ENCODE measurements at regions not wholly inside any gene's neighbourhood (a gene's known extent, or its start where the extent isn't known, plus 50 kb on each side); places are given as distances from the start of the nearest gene placed in this dataset.

DNA sequence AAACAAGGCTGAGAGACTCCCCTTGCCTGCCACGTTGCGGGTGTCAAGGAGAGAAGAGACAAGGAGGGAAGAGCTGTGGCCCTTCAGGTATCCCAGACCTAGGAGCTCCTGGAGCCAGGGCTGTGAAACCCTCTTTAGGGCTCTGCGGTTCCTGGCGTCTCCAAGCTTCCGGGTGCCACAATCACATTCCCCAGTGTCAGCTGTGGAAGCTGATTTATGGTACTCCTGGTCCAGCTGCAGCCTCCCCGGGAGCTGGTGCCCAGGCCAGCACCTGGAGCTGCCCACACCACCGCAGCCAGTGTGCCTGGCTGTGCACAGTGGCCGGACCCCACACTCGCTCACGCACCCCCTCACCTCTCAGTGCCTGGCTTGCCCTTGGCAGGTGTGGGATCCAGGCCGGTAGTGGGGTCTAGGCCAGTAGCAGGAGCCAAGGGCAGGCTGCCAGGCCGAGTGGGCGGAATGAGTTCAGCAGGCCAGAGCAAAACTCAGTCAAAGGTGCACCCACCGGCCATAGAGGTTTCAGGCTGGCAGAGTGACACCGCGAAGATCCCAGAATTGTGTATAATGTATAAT lies 58.9 kb upstream of the L3MBTL3 start:
- TF ChIP-seq, protein P1, sequence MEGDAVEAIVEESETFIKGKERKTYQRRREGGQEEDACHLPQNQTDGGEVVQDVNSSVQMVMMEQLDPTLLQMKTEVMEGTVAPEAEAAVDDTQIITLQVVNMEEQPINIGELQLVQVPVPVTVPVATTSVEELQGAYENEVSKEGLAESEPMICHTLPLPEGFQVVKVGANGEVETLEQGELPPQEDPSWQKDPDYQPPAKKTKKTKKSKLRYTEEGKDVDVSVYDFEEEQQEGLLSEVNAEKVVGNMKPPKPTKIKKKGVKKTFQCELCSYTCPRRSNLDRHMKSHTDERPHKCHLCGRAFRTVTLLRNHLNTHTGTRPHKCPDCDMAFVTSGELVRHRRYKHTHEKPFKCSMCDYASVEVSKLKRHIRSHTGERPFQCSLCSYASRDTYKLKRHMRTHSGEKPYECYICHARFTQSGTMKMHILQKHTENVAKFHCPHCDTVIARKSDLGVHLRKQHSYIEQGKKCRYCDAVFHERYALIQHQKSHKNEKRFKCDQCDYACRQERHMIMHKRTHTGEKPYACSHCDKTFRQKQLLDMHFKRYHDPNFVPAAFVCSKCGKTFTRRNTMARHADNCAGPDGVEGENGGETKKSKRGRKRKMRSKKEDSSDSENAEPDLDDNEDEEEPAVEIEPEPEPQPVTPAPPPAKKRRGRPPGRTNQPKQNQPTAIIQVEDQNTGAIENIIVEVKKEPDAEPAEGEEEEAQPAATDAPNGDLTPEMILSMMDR (IDR thresholded peaks at IDR 0.05; ENCODE audit: low read depth, low read length) = no peak
- TF ChIP-seq, protein P2, sequence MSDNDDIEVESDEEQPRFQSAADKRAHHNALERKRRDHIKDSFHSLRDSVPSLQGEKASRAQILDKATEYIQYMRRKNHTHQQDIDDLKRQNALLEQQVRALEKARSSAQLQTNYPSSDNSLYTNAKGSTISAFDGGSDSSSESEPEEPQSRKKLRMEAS (IDR thresholded peaks at IDR 0.05; ENCODE audit: low read depth, low read length) = no peak
- TF ChIP-seq POLR2A (IDR thresholded peaks at IDR 0.05; ENCODE audit: extremely low read depth, insufficient read length) = no peak
